Activated CD4-positive, alpha-beta T cell treated with anti-CD3 and anti-CD28 coated beads, Interleukin-2, amount 10 ng/mL, durations not matched to agents 24 days and 14 days (primary cell): ENCODE measurements at regions not wholly inside any gene's neighbourhood (a gene's known extent, or its start where the extent isn't known, plus 50 kb on each side); places are given as distances from the start of the nearest gene placed in this dataset.
A peak's percentile ranks its signal among the peaks of the same experiment; 100 is the strongest.
"Not testable (repeated sequence)": the region's sequence is repeated elsewhere in the genome, so short reads cannot be mapped to it uniquely, and the experiment has no call there.

Experiments
- DNase-seq: peaks from one replicate; pipeline ENCODE4 v3.0.0; 2022
- H3K27ac Mint-ChIP-seq: one replicate; pipeline ENCODE4 v1.8.0; 2022; ENCODE audit warnings: mild to moderate bottlenecking, mixed read lengths
- H3K27me3 Mint-ChIP-seq: one replicate; pipeline ENCODE4 v1.8.0; 2022; ENCODE audit warnings: mixed read lengths
- H3K36me3 Mint-ChIP-seq: one replicate; pipeline ENCODE4 v1.8.0; 2022; ENCODE audit warnings: low read depth, mild to moderate bottlenecking, mixed read lengths
- H3K4me1 Mint-ChIP-seq: one replicate; pipeline ENCODE4 v1.8.0; 2021; ENCODE audit warnings: mixed read lengths
- H3K4me3 Mint-ChIP-seq: one replicate; pipeline ENCODE4 v1.8.0; 2022; ENCODE audit warnings: mild to moderate bottlenecking, moderate library complexity, mixed read lengths
- H3K9me3 Mint-ChIP-seq: one replicate; pipeline ENCODE4 v1.8.0; 2021; ENCODE audit warnings: mixed read lengths
- intact Hi-C: fragments of 100-400 bp; cut with micrococcal nuclease; formaldehyde crosslinking; loops from one replicate; pipeline ENCODE4 v1.15.1; 2023

- H3K27ac Mint-ChIP-seq, result peak overlapping the region; percentile 4
- intact Hi-C loops, result loop anchor here (5.0 kb wide), 1 partner anchor 51 kb away; no protein-coding TSS in a partner anchor
- no peak for DNase-seq
Measured at GRCh38 chr2:7621018-7621814, 704.0 kb downstream of the RNF144A start.

DNA sequence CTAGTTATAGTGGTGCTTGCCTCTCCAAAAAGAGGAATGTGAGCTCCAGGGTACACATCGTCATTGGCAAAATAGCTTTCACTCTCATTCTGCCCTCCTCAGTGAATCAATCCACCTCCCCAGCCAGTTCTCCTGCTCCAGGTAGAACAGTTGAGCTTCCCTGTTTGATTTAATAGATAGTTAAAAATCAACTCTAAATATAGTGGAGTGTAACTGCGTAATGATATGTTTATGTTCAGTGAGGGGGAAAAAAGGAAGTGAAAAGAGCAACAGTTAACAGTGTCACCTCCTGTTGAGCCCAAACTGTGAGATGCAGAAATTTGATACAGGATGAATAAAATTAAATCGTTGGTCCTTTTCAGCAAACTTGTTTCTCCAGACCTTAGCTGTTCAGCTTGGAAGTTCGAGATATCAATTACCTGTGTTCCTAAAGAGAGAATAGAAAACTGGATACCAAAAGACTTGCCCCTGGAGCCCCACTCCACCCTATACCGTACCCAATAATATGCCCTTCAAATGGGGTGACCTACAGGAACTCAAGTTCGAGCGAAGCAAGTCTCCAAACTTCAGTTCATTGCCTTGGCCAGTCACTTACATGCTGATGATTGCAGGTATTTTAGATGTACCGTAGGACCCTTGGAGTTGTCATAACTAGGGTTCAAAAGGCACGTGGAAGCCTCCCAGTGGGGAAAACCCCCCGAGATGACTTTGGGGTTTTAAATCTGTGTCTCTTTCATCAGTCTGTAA lies 708.4 kb downstream of the RNF144A start:
- no peak for DNase-seq
- H3K4me3 Mint-ChIP-seq, result no peak overlapping the region
- no peaks in the 10 kb centered on the region for H3K27me3 Mint-ChIP-seq
- peaks cover 5% of the 10 kb centered on the region for H3K4me1 Mint-ChIP-seq
- H3K9me3 Mint-ChIP-seq, result peaks cover 22% of the 10 kb centered on the region
- H3K27ac Mint-ChIP-seq, result no peak overlapping the region
- intact Hi-C loops, result no loop called here
- H3K36me3 Mint-ChIP-seq, result peaks cover 4% of the 10 kb centered on the region

More at GRCh38 chr2:7621018-7621814, 704.0 kb downstream of the RNF144A start:
- Mint-ChIP-seq H3K4me1 (peaks cover 12% of the 10 kb centered on the region), H3K36me3 (no peaks in the 10 kb centered on the region), H3K9me3 (peaks cover 24% of the 10 kb centered on the region), H3K27me3 (no peaks in the 10 kb centered on the region), H3K4me3 (no peak overlapping the region)

DNA sequence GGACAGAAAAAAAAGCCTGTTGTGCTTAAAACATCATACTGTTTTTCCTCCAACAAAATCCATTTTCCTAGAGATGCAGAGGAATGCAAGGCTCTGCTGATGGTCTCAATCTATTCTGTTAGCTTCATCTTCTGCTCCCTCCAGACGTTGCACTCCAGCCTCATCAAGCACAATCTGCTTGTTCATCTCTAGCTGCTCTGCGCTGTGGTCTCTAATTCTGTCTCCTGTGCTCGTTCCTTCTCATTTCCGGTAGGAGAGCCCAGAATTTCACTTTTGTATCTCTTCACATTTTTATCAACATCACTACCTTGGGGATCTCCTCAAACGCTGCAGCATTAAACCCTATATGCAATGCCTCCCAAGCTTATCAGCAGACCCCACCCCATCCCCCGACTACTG lies 708.9 kb downstream of the RNF144A start:
- intact Hi-C loops, result no loop called here

DNA sequence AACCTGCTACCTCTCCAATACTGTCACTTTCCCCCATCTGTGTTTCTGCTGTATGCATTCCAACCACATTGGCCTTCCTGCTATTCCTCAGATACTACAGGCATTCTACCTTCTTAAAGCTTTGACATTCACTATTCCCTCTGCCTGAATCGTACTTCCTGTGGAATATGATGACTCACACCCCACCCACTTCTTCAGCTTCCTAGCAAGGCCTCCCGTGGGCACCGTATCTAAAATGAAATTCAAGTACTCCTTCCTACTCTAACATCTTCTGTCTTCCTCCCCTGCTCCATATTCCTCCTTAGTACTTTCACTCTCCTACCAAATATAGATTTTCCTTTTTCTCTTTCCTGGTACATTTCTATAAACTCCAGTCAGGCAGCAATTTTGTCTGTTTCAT lies 710.4 kb downstream of the RNF144A start:
- no peak for DNase-seq
- H3K36me3 Mint-ChIP-seq, result peaks cover 4% of the 10 kb centered on the region
- H3K27ac Mint-ChIP-seq, result no peak overlapping the region
- no peaks in the 10 kb centered on the region for H3K4me1 Mint-ChIP-seq
- no peak overlapping the region for H3K4me3 Mint-ChIP-seq
- H3K9me3 Mint-ChIP-seq, result peaks cover 20% of the 10 kb centered on the region
- intact Hi-C loops, result no loop called here
- H3K27me3 Mint-ChIP-seq, result no peaks in the 10 kb centered on the region

More for the DNA sequence above, 708.9 kb downstream of the RNF144A start:
- Mint-ChIP-seq H3K9me3 (peaks cover 19% of the 10 kb centered on the region), H3K4me3 (no peak overlapping the region), H3K36me3 (peaks cover 4% of the 10 kb centered on the region), H3K27me3 (no peaks in the 10 kb centered on the region), H3K4me1 (peaks cover 3% of the 10 kb centered on the region), H3K27ac (no peak overlapping the region)
- no peak for DNase-seq

- intact Hi-C loops, result no loop called here
- Mint-ChIP-seq H3K36me3 (peaks cover 4% of the 10 kb centered on the region), H3K9me3 (peaks cover 17% of the 10 kb centered on the region), H3K27me3 (no peaks in the 10 kb centered on the region), H3K4me3 (no peak overlapping the region), H3K4me1 (no peaks in the 10 kb centered on the region), H3K27ac (no peak overlapping the region)
- DNase-seq, result no peak
Measured at GRCh38 chr2:7632420-7632819, 715.2 kb downstream of the RNF144A start.

DNA sequence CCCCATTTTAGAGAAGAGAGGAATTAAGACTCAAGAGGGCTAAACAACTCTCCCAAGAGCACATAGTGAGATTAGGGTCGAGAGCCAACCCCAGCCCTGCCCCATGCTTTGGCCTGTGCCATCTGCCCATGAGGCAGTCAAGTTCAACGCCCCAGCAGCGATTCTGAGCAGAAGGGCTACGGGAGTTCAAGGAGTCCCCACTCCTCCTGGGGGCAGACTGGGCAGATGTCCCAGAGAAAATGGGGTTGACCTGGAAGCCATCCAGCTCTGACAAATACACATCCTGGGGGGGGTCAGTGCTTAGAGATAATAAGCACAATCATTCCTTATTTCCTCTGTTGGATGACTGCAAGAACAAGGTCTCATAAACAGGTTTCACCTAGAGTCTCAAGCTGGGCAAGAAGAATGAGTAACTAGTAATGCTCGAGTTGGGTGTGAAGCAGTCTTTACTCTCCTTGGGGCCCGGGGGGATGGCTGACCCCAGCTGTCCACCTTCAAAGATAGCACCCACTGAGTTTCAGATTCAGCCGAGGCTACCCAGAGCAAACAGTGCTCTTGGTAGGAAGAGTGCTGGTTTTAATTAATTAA lies 716.4 kb downstream of the RNF144A start:
- intact Hi-C loops, result no loop called here
- no peak overlapping the region for H3K4me3 Mint-ChIP-seq
- H3K36me3 Mint-ChIP-seq, result peaks cover 4% of the 10 kb centered on the region
- peaks cover 26% of the 10 kb centered on the region for H3K9me3 Mint-ChIP-seq
- H3K27me3 Mint-ChIP-seq, result no peaks in the 10 kb centered on the region
- no peaks in the 10 kb centered on the region for H3K4me1 Mint-ChIP-seq
- DNase-seq, result no peak
- no peak overlapping the region for H3K27ac Mint-ChIP-seq

DNA sequence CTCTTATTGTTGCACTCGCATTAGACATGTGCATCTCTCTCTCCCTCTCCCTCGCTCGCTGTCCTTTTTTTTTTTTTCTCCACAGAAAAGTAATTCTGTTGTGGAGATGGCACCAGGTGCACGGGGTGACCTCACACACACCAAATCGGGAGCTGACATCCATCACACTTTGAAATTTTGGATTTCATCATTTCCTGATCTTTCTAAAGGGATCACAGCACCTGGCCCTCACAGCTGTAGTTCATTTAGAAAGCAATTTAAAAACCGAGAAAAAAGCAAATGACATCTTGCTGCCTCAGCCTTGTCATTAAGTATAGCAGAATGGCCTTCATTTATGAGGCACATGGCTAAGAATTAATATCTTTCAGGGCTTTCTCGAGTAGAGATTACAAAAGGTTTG lies 717.2 kb downstream of the RNF144A start:
- Mint-ChIP-seq H3K27me3 (no peaks in the 10 kb centered on the region), H3K9me3 (peaks cover 27% of the 10 kb centered on the region), H3K36me3 (peaks cover 4% of the 10 kb centered on the region), H3K4me3 (no peak overlapping the region), H3K27ac (no peak overlapping the region), H3K4me1 (no peaks in the 10 kb centered on the region)
- intact Hi-C loops, result no loop called here
- no peak for DNase-seq

DNA sequence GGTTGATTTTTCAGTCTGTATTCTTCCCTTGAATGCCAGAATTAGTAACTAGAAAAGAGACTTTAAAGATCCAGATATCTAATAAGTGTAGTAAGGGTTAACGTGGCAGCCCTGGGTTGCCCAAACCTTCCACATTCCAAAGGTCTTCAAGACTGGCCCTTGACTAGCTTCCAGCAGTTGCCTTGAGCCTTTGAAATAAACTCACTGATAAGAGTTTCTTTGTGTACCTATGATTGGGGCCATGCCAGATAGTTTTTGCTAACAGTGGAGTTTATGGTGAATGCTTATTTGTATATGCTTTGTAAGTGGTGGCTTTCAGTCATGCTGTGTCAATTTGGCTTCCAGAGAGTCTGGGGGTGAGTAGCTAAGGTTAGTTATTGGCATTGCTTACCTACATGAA lies 722.3 kb downstream of the RNF144A start:
- Mint-ChIP-seq H3K4me3 (no peak overlapping the region), H3K36me3 (peaks cover 13% of the 10 kb centered on the region), H3K4me1 (no peaks in the 10 kb centered on the region), H3K27me3 (no peaks in the 10 kb centered on the region), H3K9me3 (peaks cover 34% of the 10 kb centered on the region), H3K27ac (no peak overlapping the region)
- intact Hi-C loops, result no loop called here
- DNase-seq, result no peak

GRCh38 chr2:7641272-7641671 lies 724.1 kb downstream of the RNF144A start:
- Mint-ChIP-seq H3K36me3 (peaks cover 13% of the 10 kb centered on the region), H3K9me3 (peaks cover 33% of the 10 kb centered on the region)
- H3K4me3 Mint-ChIP-seq, H3K27me3 Mint-ChIP-seq, intact Hi-C loops, H3K4me1 Mint-ChIP-seq, DNase-seq, H3K27ac Mint-ChIP-seq: not testable (repeated sequence)

- peaks cover 16% of the 10 kb centered on the region for H3K36me3 Mint-ChIP-seq
- H3K27me3 Mint-ChIP-seq, result no peaks in the 10 kb centered on the region
- H3K4me1 Mint-ChIP-seq, result peaks cover 12% of the 10 kb centered on the region
- H3K27ac Mint-ChIP-seq, result no peak overlapping the region
- no peak overlapping the region for H3K4me3 Mint-ChIP-seq
- H3K9me3 Mint-ChIP-seq, result peaks cover 50% of the 10 kb centered on the region
- DNase-seq, result no peak
- intact Hi-C loops, result no loop called here
Measured at GRCh38 chr2:7646024-7646423, 728.8 kb downstream of the RNF144A start.

GRCh38 chr2:7646661-7647060 lies 729.4 kb downstream of the RNF144A start:
- no peaks in the 10 kb centered on the region for H3K27me3 Mint-ChIP-seq
- peaks cover 15% of the 10 kb centered on the region for H3K36me3 Mint-ChIP-seq
- H3K4me1 Mint-ChIP-seq, result peaks cover 12% of the 10 kb centered on the region
- intact Hi-C loops, result no loop called here
- no peak overlapping the region for H3K27ac Mint-ChIP-seq
- peaks cover 51% of the 10 kb centered on the region for H3K9me3 Mint-ChIP-seq
- DNase-seq, result no peak
- H3K4me3 Mint-ChIP-seq, result no peak overlapping the region

DNA sequence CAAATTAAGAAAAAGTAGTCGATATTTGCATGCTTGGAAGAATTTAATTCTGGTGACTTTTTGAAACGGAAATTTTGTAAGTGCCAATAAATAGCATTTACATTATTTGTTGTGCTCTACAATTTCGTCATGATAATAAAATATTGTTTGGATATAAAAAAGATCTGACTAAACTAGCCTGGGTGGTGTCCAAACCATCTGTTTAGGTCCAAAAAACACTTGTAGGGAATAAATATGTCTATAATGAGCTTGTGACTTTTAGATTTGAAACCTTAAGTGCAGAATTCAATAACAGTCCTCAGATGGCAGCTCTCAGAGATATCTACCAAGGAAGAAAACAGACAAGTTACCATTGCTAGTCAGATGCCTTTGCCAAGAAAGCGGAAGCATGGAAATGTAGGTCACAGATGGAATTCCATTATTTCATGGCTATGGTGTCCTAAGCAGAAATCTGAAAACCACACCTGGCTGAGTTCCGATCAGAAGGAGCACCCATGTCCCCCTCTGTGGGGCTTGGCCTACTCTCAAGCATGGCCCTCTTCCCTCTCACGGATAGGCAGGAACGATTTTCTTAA lies 731.1 kb downstream of the RNF144A start:
- H3K27ac Mint-ChIP-seq, result no peak overlapping the region
- H3K9me3 Mint-ChIP-seq, result peaks cover 40% of the 10 kb centered on the region
- H3K4me3 Mint-ChIP-seq, result no peak overlapping the region
- H3K27me3 Mint-ChIP-seq, result no peaks in the 10 kb centered on the region
- intact Hi-C loops, result no loop called here
- no peak for DNase-seq
- H3K4me1 Mint-ChIP-seq, result peaks cover 12% of the 10 kb centered on the region
- peaks cover 13% of the 10 kb centered on the region for H3K36me3 Mint-ChIP-seq

GRCh38 chr2:7649461-7650228 lies 732.4 kb downstream of the RNF144A start:
- Mint-ChIP-seq H3K4me3 (peak overlapping the region; percentile 22), H3K4me1 (peaks cover 12% of the 10 kb centered on the region), H3K36me3 (peaks cover 13% of the 10 kb centered on the region), H3K27ac (peak overlapping the region; percentile 64), H3K9me3 (peaks cover 43% of the 10 kb centered on the region), H3K27me3 (no peaks in the 10 kb centered on the region)
- DNase-seq, result no peak
- intact Hi-C loops, result no loop called here
